ENCODE measurements at regions not wholly inside any gene's neighbourhood (a gene's known extent, or its start where the extent isn't known, plus 50 kb on each side); places are given as distances from the start of the nearest gene placed in this dataset.

DNA sequence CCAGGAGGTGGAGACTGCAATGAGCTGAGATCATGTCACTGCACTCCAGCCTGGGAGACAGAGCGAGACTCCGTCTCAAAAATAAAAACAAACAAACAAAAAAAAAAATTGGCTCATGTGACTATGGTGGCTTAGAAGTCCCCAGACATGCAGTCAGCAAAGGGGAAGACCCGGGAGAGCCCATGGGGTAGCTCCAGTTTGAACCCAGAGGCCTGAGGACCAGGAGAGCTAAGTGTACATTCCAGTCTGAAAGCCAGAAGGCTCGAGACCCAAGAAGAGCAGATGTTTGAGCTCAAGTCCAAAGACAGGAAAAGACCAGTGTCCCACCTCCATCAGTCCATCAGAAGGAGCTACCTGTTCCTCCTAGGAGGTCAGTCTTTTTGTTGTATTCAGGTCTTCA lies 175.2 kb downstream of the TSHZ3 start:
- intact Hi-C loops (cut with DNase I) = no loop called here
- H3K27ac ChIP-seq = no peak overlapping the region
- DNase-seq = no peak
- TF ChIP-seq, protein P1, sequence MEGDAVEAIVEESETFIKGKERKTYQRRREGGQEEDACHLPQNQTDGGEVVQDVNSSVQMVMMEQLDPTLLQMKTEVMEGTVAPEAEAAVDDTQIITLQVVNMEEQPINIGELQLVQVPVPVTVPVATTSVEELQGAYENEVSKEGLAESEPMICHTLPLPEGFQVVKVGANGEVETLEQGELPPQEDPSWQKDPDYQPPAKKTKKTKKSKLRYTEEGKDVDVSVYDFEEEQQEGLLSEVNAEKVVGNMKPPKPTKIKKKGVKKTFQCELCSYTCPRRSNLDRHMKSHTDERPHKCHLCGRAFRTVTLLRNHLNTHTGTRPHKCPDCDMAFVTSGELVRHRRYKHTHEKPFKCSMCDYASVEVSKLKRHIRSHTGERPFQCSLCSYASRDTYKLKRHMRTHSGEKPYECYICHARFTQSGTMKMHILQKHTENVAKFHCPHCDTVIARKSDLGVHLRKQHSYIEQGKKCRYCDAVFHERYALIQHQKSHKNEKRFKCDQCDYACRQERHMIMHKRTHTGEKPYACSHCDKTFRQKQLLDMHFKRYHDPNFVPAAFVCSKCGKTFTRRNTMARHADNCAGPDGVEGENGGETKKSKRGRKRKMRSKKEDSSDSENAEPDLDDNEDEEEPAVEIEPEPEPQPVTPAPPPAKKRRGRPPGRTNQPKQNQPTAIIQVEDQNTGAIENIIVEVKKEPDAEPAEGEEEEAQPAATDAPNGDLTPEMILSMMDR (IDR thresholded peaks at IDR 0.05) = no peak
- 57 to 73% methylated on average over 4 of the region's 4 CpGs for WGBS, 2 donors
- no peak overlapping the region for H3K4me3 ChIP-seq
- ATAC-seq = no peak
- H3K27me3 ChIP-seq = no peaks in the 10 kb centered on the region
- H3K9me3 ChIP-seq = no peaks in the 10 kb centered on the region
- H3K4me1 ChIP-seq = no peaks in the 10 kb centered on the region
- no peaks in the 10 kb centered on the region for H3K36me3 ChIP-seq
- no peak for FAIRE-seq

DNA sequence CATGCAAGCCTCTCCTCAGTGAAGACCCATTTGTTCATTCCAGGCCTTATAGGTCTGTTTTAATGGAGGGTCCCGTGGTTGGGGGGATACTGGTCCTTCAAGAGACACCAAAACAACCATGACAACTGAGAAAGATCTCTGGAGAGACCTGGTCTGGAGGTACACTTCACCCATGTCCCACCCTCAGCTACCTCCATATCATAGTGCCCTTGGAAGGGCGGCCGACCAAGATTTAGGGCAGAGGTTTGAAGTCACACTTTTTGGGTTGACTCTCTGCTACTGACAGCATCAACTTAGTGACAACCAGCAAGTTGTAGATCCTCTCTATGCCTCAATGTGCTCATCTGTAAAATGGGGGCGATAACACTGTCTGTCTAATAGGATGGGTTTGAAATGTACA lies 177.3 kb downstream of the TSHZ3 start:
- no peak overlapping the region for H3K27ac ChIP-seq
- ATAC-seq = no peak
- H3K4me1 ChIP-seq = no peaks in the 10 kb centered on the region
- H3K9me3 ChIP-seq = no peaks in the 10 kb centered on the region
- no peaks in the 10 kb centered on the region for H3K27me3 ChIP-seq
- no peak overlapping the region for H3K4me3 ChIP-seq
- FAIRE-seq = no peak
- no peaks in the 10 kb centered on the region for H3K36me3 ChIP-seq
- WGBS, 2 donors = 73 to 81% methylated on average over 4 of the region's 4 CpGs
- DNase-seq = no peak
- intact Hi-C loops (cut with DNase I) = no loop called here
- TF ChIP-seq, protein P1 (IDR thresholded peaks at IDR 0.05) = no peak

DNA sequence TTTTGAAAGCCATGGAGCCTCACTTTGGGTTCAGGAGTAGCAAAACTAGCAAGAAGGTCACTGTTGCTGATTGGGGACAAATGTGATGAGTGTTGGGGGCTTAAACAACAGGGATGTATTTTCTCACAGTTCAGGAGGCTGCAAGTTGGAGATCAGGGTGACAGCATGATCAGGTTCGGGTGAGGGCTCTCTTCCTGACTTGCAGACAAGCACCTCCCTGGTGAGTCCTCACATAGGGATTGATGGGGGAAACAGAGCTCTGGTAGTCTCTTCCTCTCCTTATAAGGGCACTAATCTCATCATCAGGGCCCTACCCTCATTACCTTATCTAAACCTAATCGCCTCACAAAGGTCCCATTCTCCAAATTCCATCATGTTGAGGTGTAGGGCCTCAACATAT lies 179.2 kb downstream of the TSHZ3 start:
- no peaks in the 10 kb centered on the region for H3K9me3 ChIP-seq
- intact Hi-C loops (cut with DNase I) = no loop called here
- DNase-seq = no peak
- H3K27ac ChIP-seq = no peak overlapping the region
- 50 to 61% methylated on average over 2 of the region's 2 CpGs for WGBS, 2 donors
- no peaks in the 10 kb centered on the region for H3K4me1 ChIP-seq
- no peaks in the 10 kb centered on the region for H3K27me3 ChIP-seq
- ATAC-seq = no peak
- H3K4me3 ChIP-seq = no peak overlapping the region
- no peak for FAIRE-seq
- TF ChIP-seq, protein P1 (IDR thresholded peaks at IDR 0.05) = no peak
- no peaks in the 10 kb centered on the region for H3K36me3 ChIP-seq

DNA sequence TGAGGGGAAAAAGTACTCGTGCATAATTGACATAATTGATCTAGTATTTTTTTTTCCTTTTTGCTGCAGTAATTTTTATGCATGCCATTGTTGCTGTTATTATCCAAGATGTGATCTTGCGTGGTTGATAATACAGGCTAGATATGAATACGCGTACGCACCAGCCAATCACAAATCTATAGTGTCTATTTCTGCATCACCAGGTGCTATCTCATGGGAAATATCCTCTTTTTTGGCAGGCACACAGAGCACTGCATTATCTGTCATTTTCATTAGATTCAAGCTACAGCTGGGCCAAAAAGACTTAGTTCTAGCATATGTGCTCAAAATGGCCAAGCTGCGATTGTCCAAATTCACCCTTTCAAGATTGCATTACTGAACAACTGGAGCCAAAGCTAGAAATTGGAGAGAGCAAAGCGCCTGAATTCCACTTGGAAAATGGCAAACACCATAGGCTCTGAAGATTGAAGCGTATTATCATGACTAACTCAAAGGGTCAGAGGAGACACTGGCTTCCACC lies 181.1 kb downstream of the TSHZ3 start:
- H3K27ac ChIP-seq = no peak overlapping the region
- no peaks in the 10 kb centered on the region for H3K27me3 ChIP-seq
- DNase-seq (no peak), FAIRE-seq (no peak), ATAC-seq (no peak)
- H3K4me3 ChIP-seq = no peak overlapping the region
- H3K9me3 ChIP-seq = no peaks in the 10 kb centered on the region
- 62 to 68% methylated on average over 8 of the region's 8 CpGs for WGBS, 2 donors
- intact Hi-C loops (cut with DNase I) = no loop called here
- H3K4me1 ChIP-seq = no peaks in the 10 kb centered on the region
- H3K36me3 ChIP-seq = no peaks in the 10 kb centered on the region
- TF ChIP-seq, protein P1 (IDR thresholded peaks at IDR 0.05) = no peak

DNA sequence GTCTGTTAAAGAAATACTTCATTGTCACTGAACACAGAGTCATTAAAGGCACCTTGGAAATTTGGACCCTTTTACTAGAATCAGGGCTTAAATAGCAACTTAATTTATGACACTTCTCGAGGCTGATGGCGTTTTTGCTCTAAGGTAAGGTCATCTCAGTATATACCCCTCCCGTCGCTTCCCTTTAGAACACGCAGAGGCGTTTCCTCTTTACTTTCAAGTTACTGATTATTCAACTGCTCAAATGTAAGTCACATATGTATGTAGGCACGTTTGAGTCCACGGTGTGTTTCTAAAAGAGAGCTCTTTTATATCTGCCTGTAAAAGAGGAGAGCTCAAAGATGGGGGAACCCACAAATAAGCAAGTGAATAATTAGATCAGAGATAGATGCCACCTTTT lies 181.5 kb downstream of the TSHZ3 start:
- Histone ChIP-seq H3K9me3 (no peaks in the 10 kb centered on the region), H3K27me3 (no peaks in the 10 kb centered on the region), H3K4me1 (no peaks in the 10 kb centered on the region), H3K27ac (no peak overlapping the region), H3K36me3 (no peaks in the 10 kb centered on the region), H3K4me3 (no peak overlapping the region)
- 6 to 9% methylated on average over 8 of the region's 8 CpGs for WGBS, 2 donors
- ATAC-seq (no peak), DNase-seq (no peak), FAIRE-seq (no peak)
- intact Hi-C loops (cut with DNase I) = no loop called here
- TF ChIP-seq, protein P1 (IDR thresholded peaks at IDR 0.05) = no peak
